WTC11 (cell line): ENCODE measurements at regions not wholly inside any gene's neighbourhood (a gene's known extent, or its start where the extent isn't known, plus 50 kb on each side); places are given as distances from the start of the nearest gene placed in this dataset.

Experiments used
- TF ChIP-seq, protein P1 (sequence below): sonication (generic); formaldehyde crosslinking; IDR thresholded peaks from 2 replicates; pipeline ENCODE4 v1.8.1; 2022; ENCODE audit warnings: mild to moderate bottlenecking, moderate library complexity, missing genetic modification reagents
- TF ChIP-seq, protein P2 (sequence below): sonication (generic); formaldehyde crosslinking; IDR thresholded peaks from 2 replicates; pipeline ENCODE4 v1.8.0; 2022; ENCODE audit warnings: mild to moderate bottlenecking, missing genetic modification reagents
- TF ChIP-seq, protein P3 (sequence below): fragments of 200-600 bp; IDR thresholded peaks from 2 replicates; pipeline ENCODE4 v1.8.0; 2022; ENCODE audit warnings: antibody characterized with exemption
- TF ChIP-seq, protein P4 (sequence below): sonication (generic); formaldehyde crosslinking; IDR thresholded peaks from 2 replicates; pipeline ENCODE4 v1.8.0; 2022; ENCODE audit warnings: mild to moderate bottlenecking, missing genetic modification reagents

DNA sequence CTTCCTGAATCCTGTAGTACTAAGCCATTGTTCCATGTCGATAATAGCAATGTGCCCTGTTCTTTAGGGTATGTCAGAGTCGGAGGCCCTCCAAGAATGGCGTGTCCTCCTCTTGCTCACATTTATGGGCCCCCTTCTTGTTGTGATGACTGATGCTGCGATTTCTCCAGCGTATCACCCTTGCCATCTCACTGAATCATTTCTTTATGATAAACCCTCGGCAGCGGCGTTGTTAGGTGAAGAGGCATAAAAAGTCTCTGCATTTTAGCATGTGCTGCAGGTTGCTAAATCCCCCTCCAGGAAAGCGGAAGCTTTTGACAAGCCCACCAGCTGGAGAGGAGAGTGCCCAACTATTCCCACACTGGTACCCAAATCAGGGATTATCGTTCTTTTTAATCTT lies 1045.3 kb downstream of the BRD1 start:
- TF ChIP-seq, protein P1, sequence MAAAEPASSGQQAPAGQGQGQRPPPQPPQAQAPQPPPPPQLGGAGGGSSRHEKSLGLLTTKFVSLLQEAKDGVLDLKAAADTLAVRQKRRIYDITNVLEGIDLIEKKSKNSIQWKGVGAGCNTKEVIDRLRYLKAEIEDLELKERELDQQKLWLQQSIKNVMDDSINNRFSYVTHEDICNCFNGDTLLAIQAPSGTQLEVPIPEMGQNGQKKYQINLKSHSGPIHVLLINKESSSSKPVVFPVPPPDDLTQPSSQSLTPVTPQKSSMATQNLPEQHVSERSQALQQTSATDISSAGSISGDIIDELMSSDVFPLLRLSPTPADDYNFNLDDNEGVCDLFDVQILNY (CRISPR knock-in tag), result no peak
- TF ChIP-seq, protein P2, sequence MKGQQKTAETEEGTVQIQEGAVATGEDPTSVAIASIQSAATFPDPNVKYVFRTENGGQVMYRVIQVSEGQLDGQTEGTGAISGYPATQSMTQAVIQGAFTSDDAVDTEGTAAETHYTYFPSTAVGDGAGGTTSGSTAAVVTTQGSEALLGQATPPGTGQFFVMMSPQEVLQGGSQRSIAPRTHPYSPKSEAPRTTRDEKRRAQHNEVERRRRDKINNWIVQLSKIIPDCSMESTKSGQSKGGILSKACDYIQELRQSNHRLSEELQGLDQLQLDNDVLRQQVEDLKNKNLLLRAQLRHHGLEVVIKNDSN (CRISPR knock-in tag), result no peak
- TF ChIP-seq, protein P3, sequence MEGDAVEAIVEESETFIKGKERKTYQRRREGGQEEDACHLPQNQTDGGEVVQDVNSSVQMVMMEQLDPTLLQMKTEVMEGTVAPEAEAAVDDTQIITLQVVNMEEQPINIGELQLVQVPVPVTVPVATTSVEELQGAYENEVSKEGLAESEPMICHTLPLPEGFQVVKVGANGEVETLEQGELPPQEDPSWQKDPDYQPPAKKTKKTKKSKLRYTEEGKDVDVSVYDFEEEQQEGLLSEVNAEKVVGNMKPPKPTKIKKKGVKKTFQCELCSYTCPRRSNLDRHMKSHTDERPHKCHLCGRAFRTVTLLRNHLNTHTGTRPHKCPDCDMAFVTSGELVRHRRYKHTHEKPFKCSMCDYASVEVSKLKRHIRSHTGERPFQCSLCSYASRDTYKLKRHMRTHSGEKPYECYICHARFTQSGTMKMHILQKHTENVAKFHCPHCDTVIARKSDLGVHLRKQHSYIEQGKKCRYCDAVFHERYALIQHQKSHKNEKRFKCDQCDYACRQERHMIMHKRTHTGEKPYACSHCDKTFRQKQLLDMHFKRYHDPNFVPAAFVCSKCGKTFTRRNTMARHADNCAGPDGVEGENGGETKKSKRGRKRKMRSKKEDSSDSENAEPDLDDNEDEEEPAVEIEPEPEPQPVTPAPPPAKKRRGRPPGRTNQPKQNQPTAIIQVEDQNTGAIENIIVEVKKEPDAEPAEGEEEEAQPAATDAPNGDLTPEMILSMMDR, result no peak
- TF ChIP-seq, protein P4, sequence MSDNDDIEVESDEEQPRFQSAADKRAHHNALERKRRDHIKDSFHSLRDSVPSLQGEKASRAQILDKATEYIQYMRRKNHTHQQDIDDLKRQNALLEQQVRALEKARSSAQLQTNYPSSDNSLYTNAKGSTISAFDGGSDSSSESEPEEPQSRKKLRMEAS (CRISPR knock-in tag), result no peak
